HG03060 (cell line): ENCODE measurements at regions not wholly inside any gene's neighbourhood (a gene's known extent, or its start where the extent isn't known, plus 50 kb on each side); places are given as distances from the start of the nearest gene placed in this dataset.
"Not testable (repeated sequence)": the region's sequence is repeated elsewhere in the genome, so short reads cannot be mapped to it uniquely, and the experiment has no call there.

Experiments used
- ATAC-seq: cut with Tn5 transposase; IDR thresholded peaks from one replicate; pipeline ENCODE4 v1.9.1; 2021; ENCODE audit warnings: low read depth, moderate number of reproducible peaks; ENCODE audit not compliant: unreplicated experiment

GRCh38 chr6:141406761-141407160 is 726.0 kb upstream of the GJE1 start:
- ATAC-seq: no peak

GRCh38 chr6:141403827-141404226 is 728.9 kb upstream of the GJE1 start:
- ATAC-seq: no peak

DNA sequence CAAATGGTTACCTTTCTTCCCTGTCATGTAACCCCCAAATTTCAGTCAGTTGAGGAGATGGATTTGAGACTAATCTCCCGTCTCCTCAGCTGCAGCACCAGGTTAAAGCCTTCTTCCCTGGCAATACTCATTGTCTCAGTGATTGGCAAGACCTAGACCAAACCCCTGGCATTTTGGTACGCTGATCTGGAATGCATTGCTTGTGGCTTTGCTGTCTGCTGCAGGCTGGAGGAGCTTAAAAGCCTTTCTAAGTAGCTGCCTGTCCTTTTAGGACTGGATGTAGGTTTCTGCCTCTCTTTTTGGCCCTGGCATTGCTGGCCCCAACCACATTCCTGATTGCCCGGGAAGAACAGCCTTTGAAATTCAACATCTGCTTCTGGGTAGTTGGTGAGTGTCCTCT is 729.6 kb upstream of the GJE1 start:
- ATAC-seq: no peak

DNA sequence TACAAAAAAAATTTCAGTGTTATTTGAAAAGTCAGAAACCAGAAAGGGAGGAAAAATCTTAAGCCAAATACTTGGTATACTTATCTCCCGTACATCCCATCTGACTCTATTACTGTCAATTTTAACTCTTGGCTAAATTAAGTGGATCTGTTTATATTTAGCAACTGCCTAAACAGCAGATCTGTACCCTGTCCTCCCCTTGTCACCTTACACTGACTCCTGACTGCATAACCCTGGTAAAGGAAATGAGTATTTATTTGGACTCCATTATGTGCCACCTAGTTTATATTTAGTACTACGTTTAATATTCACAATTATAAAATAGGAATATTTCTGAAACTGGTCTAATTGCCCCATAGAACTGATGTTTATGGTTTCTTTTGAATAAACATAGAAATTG is 730.2 kb upstream of the GJE1 start:
- no peak for ATAC-seq

DNA sequence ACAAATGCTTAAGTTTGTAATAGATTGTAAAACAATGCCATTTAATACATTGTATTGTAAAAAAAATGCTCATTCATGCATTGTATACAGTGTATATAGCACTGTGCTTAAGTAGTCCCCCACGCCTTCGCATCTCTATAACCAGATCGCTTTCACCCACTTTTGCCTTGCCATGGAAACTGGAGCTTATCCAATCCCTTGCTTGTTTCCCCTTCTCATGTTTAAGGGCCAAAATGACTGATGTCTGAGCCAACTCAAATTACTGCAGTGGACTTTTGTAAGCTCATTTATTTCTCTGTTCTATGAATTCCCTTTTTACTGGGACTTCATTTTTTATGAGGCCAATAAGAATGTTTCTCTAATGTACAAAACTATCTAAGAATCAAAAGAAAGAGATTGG is 730.9 kb upstream of the GJE1 start:
- ATAC-seq: no peak

- ATAC-seq: no peak
Measured at GRCh38 chr6:141401168-141401567, 731.6 kb upstream of the GJE1 start.

- ATAC-seq: no peak
Measured at GRCh38 chr6:141398949-141399348, 733.8 kb upstream of the GJE1 start.

GRCh38 chr6:141395443-141396008 is 737.2 kb upstream of the GJE1 start:
- ATAC-seq: no peak

DNA sequence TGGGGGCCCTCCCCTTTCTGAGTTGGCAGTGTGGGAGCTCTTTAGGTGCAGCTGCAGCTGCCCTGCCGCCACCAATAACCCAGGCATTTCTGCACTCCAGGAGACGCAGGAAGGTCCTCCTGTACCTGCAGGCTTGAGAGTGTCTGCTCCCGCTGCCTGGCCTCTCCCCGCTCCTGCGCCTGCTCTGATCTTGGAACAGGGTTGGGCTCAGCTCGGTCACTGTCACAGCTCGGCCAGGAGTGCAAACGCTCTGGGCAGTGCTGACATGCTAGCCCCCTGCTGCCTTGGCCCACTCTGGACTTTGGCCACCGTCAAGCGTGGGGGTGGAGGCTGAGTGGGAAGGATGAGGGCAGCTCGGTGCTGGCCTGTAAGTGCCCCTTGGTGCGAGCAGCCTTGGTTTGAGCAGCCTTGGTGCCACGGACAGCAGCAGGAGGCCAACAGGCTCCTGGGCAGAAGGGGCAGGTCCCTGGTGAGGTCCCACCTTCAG is 738.1 kb upstream of the GJE1 start:
- no peak for ATAC-seq

DNA sequence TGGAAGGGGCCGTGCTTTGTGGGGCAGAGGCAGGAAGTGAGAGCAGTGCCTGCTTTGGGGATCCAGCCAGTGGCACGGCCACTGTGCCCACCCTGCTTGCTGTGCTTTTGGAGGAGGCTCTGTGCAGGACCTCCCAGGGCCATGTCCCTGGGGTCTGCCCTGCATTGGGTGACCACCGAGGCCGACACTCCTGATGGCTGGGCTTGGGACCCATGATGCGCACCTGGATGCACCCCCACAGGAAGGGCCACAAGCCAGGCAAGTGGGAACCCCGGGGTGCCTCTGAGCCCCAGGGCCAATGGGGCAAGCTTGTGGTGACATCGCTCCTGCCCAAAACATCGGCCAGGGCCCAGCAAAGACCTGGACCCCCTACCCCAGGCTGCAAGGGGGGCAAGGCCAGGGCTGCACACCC is 738.6 kb upstream of the GJE1 start:
- no peak for ATAC-seq

DNA sequence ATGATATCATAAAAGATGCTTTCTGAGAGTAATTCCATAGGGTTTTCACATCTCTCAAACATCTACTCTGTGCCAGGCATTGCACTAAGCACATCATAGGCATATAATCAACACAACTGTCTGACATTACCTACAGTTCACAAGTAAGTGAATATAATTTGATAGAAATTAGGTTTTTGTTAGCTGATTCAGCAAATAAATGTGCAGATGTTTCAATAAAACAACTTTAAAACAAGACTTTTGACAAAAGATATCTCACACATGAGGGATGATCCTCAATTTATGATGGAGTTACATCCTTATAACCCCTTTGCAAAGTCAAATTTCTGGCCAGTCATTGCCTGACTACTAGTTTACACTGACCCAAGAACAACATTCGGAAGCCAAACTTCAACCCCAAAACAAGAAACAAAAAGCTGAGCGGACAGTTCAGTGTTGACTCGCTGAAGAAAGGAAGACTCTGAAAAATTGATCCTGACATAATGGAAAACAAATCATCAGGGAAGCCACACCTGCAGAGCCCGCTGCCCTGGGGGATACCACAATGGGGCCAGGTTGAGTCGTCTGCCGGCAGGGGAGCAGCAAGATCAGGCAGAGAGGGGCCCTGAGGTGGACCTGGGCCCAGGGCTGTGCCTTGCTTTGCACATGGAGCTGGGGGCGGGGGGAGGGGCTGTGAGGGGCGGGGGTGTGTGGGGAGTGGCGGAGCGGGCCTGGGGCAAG is 739.2 kb upstream of the GJE1 start:
- ATAC-seq: no peak

DNA sequence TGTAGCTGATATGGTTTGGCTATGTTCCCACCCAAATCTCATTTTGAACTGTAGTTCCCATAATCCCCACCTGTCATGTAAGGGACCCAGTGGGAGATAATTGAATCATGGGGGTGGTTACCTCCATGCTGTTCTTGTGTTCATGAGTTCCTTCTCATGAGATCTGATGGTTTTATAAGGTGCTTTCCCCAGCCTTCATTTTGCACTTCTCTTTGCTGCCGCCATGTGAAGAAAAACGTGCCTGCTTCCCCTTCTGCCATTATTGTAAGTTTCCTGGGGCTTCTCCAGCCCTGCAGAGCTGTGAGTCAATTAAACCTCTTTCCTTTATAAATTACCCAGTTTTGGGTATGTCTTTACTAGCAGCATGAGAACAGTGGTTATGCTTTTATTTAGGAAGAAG is 741.6 kb upstream of the GJE1 start:
- not testable (repeated sequence) for ATAC-seq

- no peak for ATAC-seq
Measured at GRCh38 chr6:141388666-141389065, 744.1 kb upstream of the GJE1 start.

- no peak for ATAC-seq
Measured at GRCh38 chr6:141370438-141370837, 762.3 kb upstream of the GJE1 start.

DNA sequence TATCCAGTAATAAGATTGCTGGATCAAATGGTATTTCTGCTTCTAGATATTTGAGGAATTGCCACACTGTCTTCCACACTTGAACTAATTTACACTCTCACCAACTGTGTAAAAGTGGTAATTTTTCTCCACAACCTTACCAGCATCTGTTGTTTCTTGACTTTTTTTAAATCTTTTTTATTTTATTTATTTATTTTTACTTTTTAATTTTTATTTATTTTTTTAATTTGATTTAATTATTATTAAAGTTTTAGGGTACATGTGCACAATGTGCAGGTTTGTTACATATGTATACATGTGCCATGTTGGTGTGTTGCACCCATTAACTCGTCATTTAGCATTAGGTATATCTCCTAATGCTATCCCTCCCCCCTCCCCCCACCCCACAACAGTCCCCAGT is 765.9 kb upstream of the GJE1 start:
- not testable (repeated sequence) for ATAC-seq

DNA sequence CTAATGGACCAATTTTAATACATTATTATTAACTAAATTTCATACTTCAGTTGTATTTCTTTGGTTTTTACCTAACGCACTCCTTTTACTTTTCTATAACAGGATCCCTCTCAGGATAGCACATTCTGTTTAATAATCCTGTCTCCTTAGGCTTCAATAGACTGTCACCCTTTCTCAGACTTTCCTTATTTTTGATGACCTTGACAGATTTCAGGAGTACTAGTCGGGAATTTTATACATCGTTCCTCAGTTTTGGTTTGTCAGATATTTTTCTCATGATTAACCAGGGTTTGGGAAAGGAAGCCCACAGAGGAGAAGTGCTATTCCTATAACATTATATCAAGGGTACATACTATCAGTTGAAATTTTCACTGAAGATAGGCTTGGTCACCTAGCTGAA is 768.0 kb upstream of the GJE1 start:
- no peak for ATAC-seq

GRCh38 chr6:141364232-141364631 is 768.5 kb upstream of the GJE1 start:
- no peak for ATAC-seq

GRCh38 chr6:141361559-141361958 is 771.2 kb upstream of the GJE1 start:
- ATAC-seq: no peak

GRCh38 chr6:141359953-141360352 is 772.8 kb upstream of the GJE1 start:
- no peak for ATAC-seq

DNA sequence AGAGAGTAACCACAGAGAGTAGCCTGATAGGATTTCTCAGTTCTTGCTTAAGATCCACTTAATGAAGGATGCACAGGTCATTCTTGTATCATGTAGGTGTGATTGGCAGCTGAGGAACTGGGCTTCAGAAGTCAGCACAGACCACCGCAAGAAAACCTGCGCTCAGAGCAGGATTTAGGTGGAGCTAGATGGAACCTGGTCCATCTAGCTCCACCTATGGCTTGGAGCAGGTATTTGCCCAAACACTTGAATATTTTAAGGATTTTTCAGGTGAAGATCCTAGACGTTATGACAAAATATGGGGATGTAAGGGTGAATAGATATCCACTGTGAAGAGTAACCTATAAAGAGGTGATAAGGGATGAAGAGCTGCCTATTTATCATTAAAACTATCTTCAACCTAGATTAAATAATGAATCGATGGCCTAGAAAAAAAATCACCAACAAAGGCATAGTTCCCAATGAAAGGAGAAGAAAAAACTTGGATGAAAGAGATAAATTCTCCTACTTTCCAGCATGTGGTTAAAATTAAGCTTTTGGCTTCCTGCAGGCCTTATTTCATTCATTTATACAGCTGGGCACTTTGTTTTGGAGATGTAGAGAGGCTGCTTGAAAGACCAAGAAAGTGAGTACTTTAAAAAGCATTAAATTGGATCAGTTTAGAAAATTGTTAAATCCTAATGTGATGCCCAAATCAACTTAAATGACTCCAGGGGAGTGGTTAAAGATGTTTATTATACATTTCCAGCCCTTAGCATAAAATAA is 778.4 kb upstream of the GJE1 start:
- no peak for ATAC-seq

- no peak for ATAC-seq
Measured at GRCh38 chr6:141351721-141352120, 781.0 kb upstream of the GJE1 start.

DNA sequence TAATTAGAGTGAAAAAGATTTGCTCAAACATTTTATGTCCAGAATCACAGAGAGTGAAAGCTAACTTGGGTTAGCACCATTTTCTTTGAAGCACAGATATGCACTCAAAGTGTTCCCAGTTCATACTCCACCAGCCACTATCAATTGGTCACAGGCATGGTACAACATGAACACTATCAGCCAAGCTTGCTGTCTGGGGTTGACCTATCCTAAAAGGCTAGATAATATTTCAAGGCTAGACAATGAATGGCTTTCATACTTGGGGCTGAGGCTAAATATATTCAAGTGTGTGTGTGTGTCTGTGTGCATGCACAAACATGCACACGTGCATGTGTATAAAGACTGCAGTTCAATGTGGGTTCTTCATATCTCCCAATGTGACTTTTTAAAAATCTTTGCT is 783.0 kb upstream of the GJE1 start:
- no peak for ATAC-seq
